ENCODE measurements at regions not wholly inside any gene's neighbourhood (a gene's known extent, or its start where the extent isn't known, plus 50 kb on each side); places are given as distances from the start of the nearest gene placed in this dataset.

DNA sequence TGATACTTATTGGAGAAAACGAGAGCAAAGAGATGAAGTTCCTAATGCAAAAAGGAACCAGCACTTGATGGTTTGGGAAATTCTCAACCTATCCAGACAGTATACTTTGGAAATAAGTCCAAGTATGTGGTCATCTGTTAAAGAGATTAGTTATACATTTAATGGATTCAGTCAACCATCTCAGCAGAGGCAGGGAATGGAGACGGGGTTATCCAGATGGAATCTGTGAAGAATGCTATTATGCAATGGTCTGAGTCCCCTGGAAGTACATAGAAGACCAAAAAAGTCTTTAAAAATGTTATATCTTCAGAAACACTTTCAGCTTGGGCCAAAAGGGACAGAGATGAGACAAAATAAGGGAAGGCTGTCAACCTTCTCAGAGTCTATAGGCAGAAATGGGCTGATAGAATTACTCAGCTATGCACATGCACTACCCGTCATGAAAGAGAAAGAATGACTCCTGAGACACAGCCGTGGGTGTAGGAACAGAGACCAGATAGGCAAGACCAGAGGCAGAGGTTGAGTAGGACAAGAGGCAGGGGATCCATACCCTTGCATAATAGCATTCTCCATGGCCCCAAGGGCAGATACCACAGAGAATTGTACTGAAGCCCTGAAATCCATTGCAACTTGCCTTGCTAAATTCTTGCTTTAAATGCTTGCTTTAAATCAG lies 738.8 kb upstream of the POT1 start:
- Mint-ChIP-seq H3K4me1 (ENCODE audit: low read depth) (no peaks in the 10 kb centered on the region), H3K36me3 (ENCODE audit: low read depth) (no peaks in the 10 kb centered on the region), H3K4me3 (no peak overlapping the region), H3K27ac (no peak overlapping the region), H3K9me3 (no peaks in the 10 kb centered on the region), H3K27me3 (ENCODE audit: low read depth) (no peaks in the 10 kb centered on the region)
- CTCF ChIA-PET, result no interaction called here
- no peak for DNase-seq
- intact Hi-C loops (cut with micrococcal nuclease), result no loop called here

GRCh38 chr7:125664625-125665024 lies 735.0 kb upstream of the POT1 start:
- intact Hi-C loops (cut with micrococcal nuclease), result no loop called here
- DNase-seq, result no peak
- CTCF ChIA-PET, result no interaction called here
- no peak overlapping the region for H3K27ac Mint-ChIP-seq
- no peaks in the 10 kb centered on the region for H3K4me1 Mint-ChIP-seq (ENCODE audit: low read depth)
- H3K27me3 Mint-ChIP-seq (ENCODE audit: low read depth), result no peaks in the 10 kb centered on the region
- H3K36me3 Mint-ChIP-seq (ENCODE audit: low read depth), result no peaks in the 10 kb centered on the region
- H3K4me3 Mint-ChIP-seq, result no peak overlapping the region
- no peaks in the 10 kb centered on the region for H3K9me3 Mint-ChIP-seq

DNA sequence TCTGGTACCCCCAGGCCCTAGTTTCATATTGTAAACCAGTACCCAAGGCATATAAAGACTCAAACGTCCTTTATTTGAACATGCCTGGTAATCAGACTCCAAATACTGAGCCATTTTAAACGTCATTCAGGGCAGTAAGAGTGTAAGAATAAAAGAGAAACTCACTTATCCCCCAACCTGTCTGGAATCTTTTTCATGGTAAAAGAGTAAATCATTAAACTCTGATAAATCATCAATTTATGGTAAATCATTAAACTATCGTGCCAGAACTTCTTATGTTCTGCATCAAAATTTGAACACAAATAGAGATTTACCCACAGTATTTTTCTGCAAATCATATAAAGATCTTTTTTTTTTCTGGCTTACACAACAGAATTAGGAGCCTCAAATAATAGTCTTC lies 734.3 kb upstream of the POT1 start:
- intact Hi-C loops (cut with micrococcal nuclease), result no loop called here
- H3K27ac Mint-ChIP-seq, result no peak overlapping the region
- CTCF ChIA-PET, result no interaction called here
- no peak for DNase-seq
- no peak overlapping the region for H3K4me3 Mint-ChIP-seq
- H3K27me3 Mint-ChIP-seq (ENCODE audit: low read depth), result no peaks in the 10 kb centered on the region
- no peaks in the 10 kb centered on the region for H3K9me3 Mint-ChIP-seq
- no peaks in the 10 kb centered on the region for H3K4me1 Mint-ChIP-seq (ENCODE audit: low read depth)
- no peaks in the 10 kb centered on the region for H3K36me3 Mint-ChIP-seq (ENCODE audit: low read depth)

- Mint-ChIP-seq H3K4me3 (no peak overlapping the region), H3K9me3 (no peaks in the 10 kb centered on the region), H3K4me1 (ENCODE audit: low read depth) (no peaks in the 10 kb centered on the region), H3K27ac (no peak overlapping the region), H3K36me3 (ENCODE audit: low read depth) (no peaks in the 10 kb centered on the region), H3K27me3 (ENCODE audit: low read depth) (no peaks in the 10 kb centered on the region)
- DNase-seq, result no peak
- CTCF ChIA-PET, result no interaction called here
- intact Hi-C loops (cut with micrococcal nuclease), result no loop called here
Measured at GRCh38 chr7:125661677-125662076, 732.1 kb upstream of the POT1 start.

GRCh38 chr7:125661006-125661405 lies 731.4 kb upstream of the POT1 start:
- Mint-ChIP-seq H3K27me3 (ENCODE audit: low read depth) (no peaks in the 10 kb centered on the region), H3K36me3 (ENCODE audit: low read depth) (no peaks in the 10 kb centered on the region), H3K27ac (no peak overlapping the region), H3K4me3 (no peak overlapping the region), H3K4me1 (ENCODE audit: low read depth) (no peaks in the 10 kb centered on the region), H3K9me3 (no peaks in the 10 kb centered on the region)
- CTCF ChIA-PET, result interaction anchor here (0.6 kb wide), 1 partner anchor 10 kb away, joined by 3 read pairs; no protein-coding TSS in a partner anchor
- no peak for DNase-seq
- intact Hi-C loops (cut with micrococcal nuclease), result no loop called here

- CTCF ChIA-PET, result interaction anchor here (0.6 kb wide), 1 partner anchor 131 kb away, joined by 4 read pairs; no protein-coding TSS in a partner anchor
- Mint-ChIP-seq H3K27me3 (ENCODE audit: low read depth) (no peaks in the 10 kb centered on the region), H3K4me1 (ENCODE audit: low read depth) (no peaks in the 10 kb centered on the region), H3K9me3 (peaks cover 6% of the 10 kb centered on the region), H3K4me3 (no peak overlapping the region), H3K27ac (no peak overlapping the region), H3K36me3 (ENCODE audit: low read depth) (no peaks in the 10 kb centered on the region)
- intact Hi-C loops (cut with micrococcal nuclease), result no loop called here
- no peak for DNase-seq
Measured at GRCh38 chr7:125654076-125654475, 724.5 kb upstream of the POT1 start.

GRCh38 chr7:125651823-125652528 lies 722.4 kb upstream of the POT1 start:
- intact Hi-C loops (cut with micrococcal nuclease), result no loop called here
- H3K36me3 Mint-ChIP-seq (ENCODE audit: low read depth), result no peaks in the 10 kb centered on the region
- H3K27me3 Mint-ChIP-seq (ENCODE audit: low read depth), result no peaks in the 10 kb centered on the region
- no peaks in the 10 kb centered on the region for H3K4me1 Mint-ChIP-seq (ENCODE audit: low read depth)
- no peak for DNase-seq
- H3K27ac Mint-ChIP-seq, result no peak overlapping the region
- CTCF ChIA-PET, result interaction anchor here (0.7 kb wide), 1 partner anchor 21 kb away, joined by 7 read pairs; no protein-coding TSS in a partner anchor
- peaks cover 9% of the 10 kb centered on the region for H3K9me3 Mint-ChIP-seq
- no peak overlapping the region for H3K4me3 Mint-ChIP-seq

GRCh38 chr7:125648543-125648942 lies 718.9 kb upstream of the POT1 start:
- CTCF ChIA-PET, result interaction anchor here (0.6 kb wide), 1 partner anchor 1140 kb away, joined by 3 read pairs; no protein-coding TSS in a partner anchor
- no peak for DNase-seq
- H3K4me1 Mint-ChIP-seq (ENCODE audit: low read depth), result no peaks in the 10 kb centered on the region
- peaks cover 8% of the 10 kb centered on the region for H3K9me3 Mint-ChIP-seq
- intact Hi-C loops (cut with micrococcal nuclease), result no loop called here
- H3K4me3 Mint-ChIP-seq, result no peak overlapping the region
- H3K27me3 Mint-ChIP-seq (ENCODE audit: low read depth), result no peaks in the 10 kb centered on the region
- H3K36me3 Mint-ChIP-seq (ENCODE audit: low read depth), result no peaks in the 10 kb centered on the region
- H3K27ac Mint-ChIP-seq, result no peak overlapping the region

GRCh38 chr7:125645770-125646169 lies 716.1 kb upstream of the POT1 start:
- peaks cover 8% of the 10 kb centered on the region for H3K9me3 Mint-ChIP-seq
- H3K4me1 Mint-ChIP-seq (ENCODE audit: low read depth), result no peaks in the 10 kb centered on the region
- H3K27ac Mint-ChIP-seq, result no peak overlapping the region
- intact Hi-C loops (cut with micrococcal nuclease), result no loop called here
- DNase-seq, result no peak
- H3K4me3 Mint-ChIP-seq, result no peak overlapping the region
- CTCF ChIA-PET, result no interaction called here
- no peaks in the 10 kb centered on the region for H3K36me3 Mint-ChIP-seq (ENCODE audit: low read depth)
- no peaks in the 10 kb centered on the region for H3K27me3 Mint-ChIP-seq (ENCODE audit: low read depth)

DNA sequence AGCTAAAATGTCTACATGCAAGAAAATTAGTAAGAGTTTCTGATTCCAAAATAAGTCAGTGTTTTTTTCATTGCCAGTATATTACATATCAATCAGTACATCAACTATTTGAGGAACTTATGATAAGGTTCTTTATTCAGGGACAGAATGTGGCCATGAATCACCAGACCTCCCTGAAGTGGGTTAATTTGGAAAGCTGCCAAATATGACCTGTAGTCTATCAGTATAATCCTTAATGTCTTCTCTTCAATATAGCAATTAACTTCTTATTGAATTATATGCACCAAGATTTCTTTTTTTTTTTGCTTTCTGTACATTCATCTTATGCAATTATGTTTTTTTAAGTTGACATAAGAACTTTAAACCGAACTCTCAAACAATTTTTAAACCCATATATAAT lies 714.5 kb upstream of the POT1 start:
- no peaks in the 10 kb centered on the region for H3K27me3 Mint-ChIP-seq (ENCODE audit: low read depth)
- peaks cover 9% of the 10 kb centered on the region for H3K9me3 Mint-ChIP-seq

GRCh38 chr7:125643302-125643701 lies 713.7 kb upstream of the POT1 start:
- no peaks in the 10 kb centered on the region for H3K4me1 Mint-ChIP-seq (ENCODE audit: low read depth)
- CTCF ChIA-PET, result no interaction called here
- H3K36me3 Mint-ChIP-seq (ENCODE audit: low read depth), result no peaks in the 10 kb centered on the region
- peaks cover 9% of the 10 kb centered on the region for H3K9me3 Mint-ChIP-seq
- DNase-seq, result no peak
- intact Hi-C loops (cut with micrococcal nuclease), result no loop called here
- no peaks in the 10 kb centered on the region for H3K27me3 Mint-ChIP-seq (ENCODE audit: low read depth)
- no peak overlapping the region for H3K4me3 Mint-ChIP-seq
- H3K27ac Mint-ChIP-seq, result no peak overlapping the region

More for the DNA sequence above, 714.5 kb upstream of the POT1 start:
- intact Hi-C loops (cut with micrococcal nuclease), result no loop called here
- no peak for DNase-seq
- no peak overlapping the region for H3K27ac Mint-ChIP-seq
- H3K36me3 Mint-ChIP-seq (ENCODE audit: low read depth), result no peaks in the 10 kb centered on the region
- CTCF ChIA-PET, result no interaction called here
- no peaks in the 10 kb centered on the region for H3K4me1 Mint-ChIP-seq (ENCODE audit: low read depth)
- no peak overlapping the region for H3K4me3 Mint-ChIP-seq

DNA sequence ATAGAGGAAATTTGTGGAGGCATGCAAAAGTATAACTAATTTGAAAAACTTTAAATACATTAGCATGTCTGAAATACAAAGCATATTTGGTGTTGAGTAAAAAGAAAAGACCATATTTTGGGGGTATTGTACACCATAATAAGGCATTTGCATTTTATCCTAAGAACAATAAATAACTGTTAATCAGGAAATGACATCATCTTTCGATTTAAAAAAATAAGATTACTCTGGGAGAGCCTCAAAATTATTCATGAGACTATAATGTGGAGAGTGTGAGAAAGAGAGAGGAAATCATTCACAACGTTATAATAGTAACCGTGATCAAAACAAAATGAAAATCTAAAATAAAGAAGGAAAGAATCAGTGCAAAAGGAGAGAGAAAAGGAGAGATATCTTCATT lies 712.3 kb upstream of the POT1 start:
- H3K4me3 Mint-ChIP-seq, result no peak overlapping the region
- no peaks in the 10 kb centered on the region for H3K4me1 Mint-ChIP-seq (ENCODE audit: low read depth)
- no peak for DNase-seq
- CTCF ChIA-PET, result no interaction called here
- no peak overlapping the region for H3K27ac Mint-ChIP-seq
- H3K36me3 Mint-ChIP-seq (ENCODE audit: low read depth), result no peaks in the 10 kb centered on the region
- intact Hi-C loops (cut with micrococcal nuclease), result no loop called here
- peaks cover 6% of the 10 kb centered on the region for H3K9me3 Mint-ChIP-seq
- H3K27me3 Mint-ChIP-seq (ENCODE audit: low read depth), result no peaks in the 10 kb centered on the region

GRCh38 chr7:125636320-125636962 lies 706.8 kb upstream of the POT1 start:
- Mint-ChIP-seq H3K4me1 (ENCODE audit: low read depth) (no peaks in the 10 kb centered on the region), H3K4me3 (no peak overlapping the region), H3K27ac (no peak overlapping the region), H3K9me3 (peaks cover 6% of the 10 kb centered on the region), H3K36me3 (ENCODE audit: low read depth) (no peaks in the 10 kb centered on the region), H3K27me3 (ENCODE audit: low read depth) (no peaks in the 10 kb centered on the region)
- intact Hi-C loops (cut with micrococcal nuclease), result no loop called here
- DNase-seq, result no peak
- CTCF ChIA-PET, result no interaction called here

All from activated naive CD4-positive, alpha-beta T cell treated with anti-CD3 and anti-CD28 coated beads for 36 hours (primary cell).